GM19351 (cell line): ENCODE measurements at regions not wholly inside any gene's neighbourhood (a gene's known extent, or its start where the extent isn't known, plus 50 kb on each side); places are given as distances from the start of the nearest gene placed in this dataset.

Source experiments
- ATAC-seq: cut with Tn5 transposase; IDR thresholded peaks from one replicate; pipeline ENCODE4 v1.9.1; 2021; ENCODE audit warnings: mild to moderate bottlenecking, moderate library complexity; ENCODE audit not compliant: unreplicated experiment

DNA sequence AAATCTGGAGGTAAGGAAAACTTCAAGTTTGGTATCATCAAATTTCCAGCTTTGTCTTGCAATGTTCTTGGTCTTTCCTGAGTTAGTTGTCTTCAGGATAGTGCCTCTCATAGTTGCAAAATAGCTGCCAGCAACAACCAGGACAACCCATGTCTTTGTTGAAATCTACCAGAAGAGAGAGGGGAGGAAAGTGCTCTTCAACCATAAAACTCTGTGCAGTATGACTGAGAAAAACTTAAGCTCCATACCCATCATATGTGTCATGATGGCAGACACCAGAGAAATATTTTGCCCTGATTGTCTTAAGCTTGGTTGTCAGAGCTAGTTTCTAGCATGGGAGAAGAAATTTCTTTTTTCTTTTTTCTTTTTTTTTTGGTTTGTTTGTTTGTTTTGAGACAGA is 103.3 kb downstream of the SPRY2 start:
- no peak for ATAC-seq

DNA sequence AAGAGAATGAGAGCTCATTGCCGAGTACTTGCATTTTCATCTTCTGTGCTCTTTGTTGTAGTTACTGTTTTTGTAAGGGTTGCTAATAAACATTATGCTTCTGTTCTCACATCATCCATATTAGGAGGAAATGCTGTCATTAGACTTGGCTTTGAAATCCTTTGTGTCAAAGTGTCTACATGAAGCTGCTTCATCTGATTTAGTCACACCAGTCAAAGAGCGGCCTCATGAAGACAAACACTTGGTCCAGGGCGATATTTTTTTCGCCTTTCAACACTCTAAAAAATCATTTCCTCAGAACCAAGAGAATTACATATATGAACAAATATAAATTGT is 105.0 kb downstream of the SPRY2 start:
- no peak for ATAC-seq

DNA sequence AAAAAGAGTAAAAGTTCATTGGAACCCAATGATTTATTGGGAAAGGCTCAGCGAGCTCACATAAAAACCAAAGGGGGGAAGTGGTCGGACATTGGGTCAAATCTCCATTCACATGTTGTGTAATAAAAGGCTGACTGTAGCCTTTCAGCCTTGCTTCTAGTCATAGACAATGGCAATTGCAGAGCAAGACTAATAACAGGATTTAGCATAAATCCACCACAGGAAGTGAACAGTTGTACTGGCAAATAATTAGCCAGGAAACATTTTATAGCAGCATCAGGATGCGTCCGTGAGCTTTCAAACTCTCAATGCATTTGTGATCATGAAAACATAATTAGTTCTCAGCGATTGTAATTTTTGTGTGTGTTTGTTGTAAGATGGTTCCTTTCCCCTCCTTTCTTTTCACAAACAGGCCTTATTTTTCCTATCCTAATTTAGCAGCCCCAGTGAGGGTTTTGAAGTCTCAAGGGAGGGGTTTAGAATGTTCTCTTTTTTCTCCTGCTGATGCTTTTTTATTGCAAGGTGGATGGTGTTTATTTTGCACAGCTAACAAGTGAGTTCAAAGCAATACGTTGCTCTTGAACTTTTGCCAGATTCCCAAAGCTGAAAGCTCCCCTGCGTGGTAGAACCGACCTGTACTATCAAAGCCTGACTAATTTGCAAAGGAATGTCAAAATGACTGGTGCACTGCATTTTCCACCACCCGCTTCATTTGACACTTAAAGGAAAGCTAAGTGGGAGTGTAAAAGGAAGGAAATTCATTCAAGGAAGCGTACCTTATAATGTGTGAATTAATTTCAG is 105.6 kb downstream of the SPRY2 start:
- ATAC-seq, result no peak

DNA sequence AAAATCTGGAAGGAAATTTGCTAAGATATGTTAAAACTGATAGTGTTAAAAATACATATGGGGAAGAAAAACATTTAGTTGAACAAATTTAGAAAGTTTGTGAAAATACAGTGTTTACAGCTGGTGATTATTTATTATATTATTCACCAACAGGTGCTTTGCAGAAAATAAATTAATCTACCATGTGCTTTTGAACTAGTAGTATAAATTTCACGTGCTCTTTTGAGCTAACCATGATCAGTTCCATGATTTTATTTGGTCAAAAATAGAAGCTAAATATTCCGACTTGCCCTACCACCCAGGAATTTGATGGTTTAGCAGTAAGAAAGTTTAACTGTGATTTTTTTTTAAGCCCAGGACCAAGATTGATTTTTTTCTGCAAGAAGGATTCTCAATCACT is 113.3 kb downstream of the SPRY2 start:
- no peak for ATAC-seq

DNA sequence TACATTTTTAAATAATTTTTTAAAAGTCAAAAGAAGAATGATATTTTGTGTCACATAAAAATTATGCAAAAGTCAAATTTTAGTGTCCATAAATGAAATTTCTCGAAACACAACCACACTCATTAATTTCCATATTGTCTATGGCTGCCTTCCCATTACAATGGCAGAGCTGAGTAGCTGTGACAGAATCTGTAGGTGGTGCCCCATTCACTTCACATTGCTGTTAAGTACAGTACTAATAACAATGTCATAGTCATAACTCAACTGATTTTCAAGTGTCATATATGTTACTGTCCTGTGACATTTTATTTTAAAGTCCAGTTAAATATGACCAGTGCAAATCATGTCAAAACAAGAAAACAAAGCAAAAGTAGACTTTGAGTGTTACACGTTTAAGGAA is 114.3 kb downstream of the SPRY2 start:
- ATAC-seq, result no peak

DNA sequence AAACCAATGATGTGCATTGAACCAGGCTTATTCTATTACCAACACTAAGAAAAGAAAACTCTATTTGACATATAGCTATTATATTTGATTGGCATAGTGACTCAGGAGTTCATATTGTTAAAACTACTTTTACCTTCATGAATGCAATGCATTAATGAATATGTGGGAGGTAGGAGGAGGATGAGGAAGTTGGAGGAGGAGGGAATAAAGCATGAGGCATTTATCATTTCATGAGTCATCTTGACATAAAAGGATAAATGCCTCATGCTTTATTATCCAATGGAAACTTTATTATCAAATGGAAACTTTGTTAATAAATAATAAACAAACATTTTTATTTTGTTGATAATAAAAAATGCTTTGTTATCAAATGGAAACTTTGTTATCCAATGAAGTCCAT is 116.5 kb downstream of the SPRY2 start:
- no peak for ATAC-seq

DNA sequence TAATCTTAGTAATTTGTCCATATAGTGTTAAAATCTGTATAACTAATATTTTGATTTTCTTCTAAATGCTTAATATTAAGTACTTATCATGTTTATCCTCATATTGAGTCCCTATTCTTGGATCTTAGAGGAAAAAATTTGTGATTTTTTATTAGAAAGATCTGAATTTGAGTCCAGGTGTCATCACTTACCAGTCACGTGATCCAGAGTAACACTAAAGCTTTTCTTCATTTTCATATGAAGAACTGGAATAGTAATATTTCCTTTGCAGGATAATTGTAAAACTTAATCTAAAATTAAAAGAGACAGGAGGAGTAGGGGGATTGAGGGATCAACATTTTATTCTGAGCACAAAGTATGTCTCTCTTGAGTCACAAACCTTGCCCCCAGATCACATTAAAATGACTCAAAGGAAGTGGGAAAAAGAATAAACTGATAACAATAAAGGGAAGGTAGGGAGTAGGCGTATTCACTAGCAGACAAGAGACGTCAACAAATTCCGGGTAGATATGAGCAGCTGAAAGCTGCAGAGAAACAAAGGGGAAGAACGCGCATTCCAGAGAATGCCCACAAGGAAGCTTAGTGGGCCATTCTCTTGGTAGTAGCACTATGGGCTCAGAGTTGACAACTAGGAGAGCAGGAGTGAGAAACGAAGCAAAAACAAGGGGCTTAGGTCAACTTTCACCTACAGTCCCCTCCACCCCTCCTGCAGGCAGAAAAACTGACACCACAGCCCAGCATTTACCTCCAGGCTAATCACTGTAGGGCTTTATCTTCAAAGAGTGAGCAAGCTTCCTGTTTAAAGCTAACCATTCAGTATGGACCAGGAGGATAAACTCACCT is 123.1 kb downstream of the SPRY2 start:
- ATAC-seq, result no peak

DNA sequence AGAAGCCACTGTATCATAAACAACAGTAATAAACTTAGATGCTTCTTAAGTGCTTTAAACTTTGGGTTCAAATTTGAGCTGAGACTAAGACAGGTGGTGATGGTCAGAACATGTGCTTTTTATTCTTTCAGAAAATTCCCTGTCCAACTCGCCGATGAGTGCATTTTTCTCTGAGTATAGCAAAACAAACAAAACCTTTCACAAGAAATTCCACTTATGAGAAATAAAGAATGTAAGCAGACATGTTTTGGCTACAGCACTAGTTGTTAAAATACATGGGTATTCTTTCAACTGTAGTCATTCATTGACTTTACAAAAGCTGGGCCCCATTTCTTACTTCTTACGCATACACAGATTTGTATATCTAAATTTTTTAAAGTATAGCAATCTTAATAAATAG is 125.6 kb downstream of the SPRY2 start:
- ATAC-seq, result no peak

DNA sequence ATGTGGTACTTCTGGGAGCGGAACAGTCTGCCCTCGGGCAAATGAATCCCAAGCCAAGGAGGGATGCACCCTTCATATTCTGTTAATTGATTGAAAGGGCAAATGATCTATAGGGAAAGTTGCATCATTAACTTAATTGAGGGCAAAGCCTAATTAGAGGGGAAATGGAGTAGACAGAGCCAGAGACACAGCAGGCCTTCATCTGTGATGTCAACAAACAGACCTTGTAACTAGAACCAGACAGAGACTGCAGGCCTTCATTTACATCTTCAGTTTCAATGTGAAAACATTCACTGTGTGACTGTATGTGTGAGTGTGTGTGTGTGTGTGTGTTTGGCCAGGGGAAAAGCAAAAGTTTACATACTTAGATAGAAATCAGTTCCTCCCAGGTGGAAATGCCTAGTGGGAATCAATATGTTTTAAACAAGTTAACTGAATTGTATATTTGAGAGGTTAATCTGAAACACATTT is 126.4 kb downstream of the SPRY2 start:
- no peak for ATAC-seq

DNA sequence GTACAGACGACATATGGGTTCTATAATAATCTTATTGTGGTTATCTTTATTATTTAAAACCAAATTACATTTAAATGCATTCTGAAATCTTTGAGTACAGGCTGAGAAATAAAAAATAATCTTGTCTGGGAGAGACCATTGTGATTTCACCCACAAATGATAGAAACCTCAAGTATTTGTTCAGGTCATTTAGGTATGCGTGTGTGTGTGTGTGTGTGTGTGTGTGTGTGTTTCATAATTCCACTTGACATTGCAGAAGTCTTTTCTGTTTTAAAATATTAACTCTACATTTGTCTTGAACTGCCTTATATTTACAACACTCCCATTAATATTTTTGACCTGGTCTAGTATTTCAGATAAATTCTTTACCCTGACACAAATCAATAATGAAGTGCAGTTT is 126.9 kb downstream of the SPRY2 start:
- ATAC-seq, result no peak

DNA sequence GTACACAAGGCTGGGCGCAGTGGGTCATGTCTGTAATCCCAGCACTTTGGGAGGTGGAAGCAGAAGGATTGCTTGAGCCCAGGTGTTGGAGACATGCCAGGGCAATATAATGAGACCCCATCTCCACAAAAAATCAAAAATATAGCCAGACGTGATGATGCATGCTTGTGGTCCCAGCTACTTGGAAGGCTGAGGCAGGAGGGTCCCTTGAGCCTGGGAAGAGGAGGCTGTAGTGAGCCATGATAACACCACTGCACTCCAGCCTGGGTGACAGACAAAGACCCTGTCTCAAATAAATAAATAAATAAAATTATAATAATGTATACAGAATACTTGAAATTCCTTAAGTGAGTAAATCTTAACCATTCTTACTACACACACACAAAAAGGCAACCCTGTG is 127.7 kb downstream of the SPRY2 start:
- ATAC-seq, result no peak

DNA sequence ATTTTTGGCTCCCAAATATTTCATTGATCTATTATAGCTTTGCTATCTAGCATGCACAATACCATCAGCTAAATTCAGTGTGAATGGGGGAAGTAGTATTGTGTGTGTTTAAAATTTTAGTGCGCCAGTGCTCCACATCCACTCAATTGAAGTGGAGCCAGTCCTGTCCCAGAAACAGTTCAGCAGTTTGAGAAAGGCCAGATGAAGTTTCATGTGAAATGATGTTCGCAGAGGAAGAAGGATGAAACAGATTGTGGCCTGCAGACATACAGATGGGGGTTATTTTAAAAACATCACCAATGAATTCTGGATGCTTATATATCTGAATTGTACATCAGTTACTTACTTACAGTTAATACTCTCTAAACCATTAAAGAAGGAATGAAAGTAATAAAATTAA is 129.4 kb downstream of the SPRY2 start:
- no peak for ATAC-seq

DNA sequence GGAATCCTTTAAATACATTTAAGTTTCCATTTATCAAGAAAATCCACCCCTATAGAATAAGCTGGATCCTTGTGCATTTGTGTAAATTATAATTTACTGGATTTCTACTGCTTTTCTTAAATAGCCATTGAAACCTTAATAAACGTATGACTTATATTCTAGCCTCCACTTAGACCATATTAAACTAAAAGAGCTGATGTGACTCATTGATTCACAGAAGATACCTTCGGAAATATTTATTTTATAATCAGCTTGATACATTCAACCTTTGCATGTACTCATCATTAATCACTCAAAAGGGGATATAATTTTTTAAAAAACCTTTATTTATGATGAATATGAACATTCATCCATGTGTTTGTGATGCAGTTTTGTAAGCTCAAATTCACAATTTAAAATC is 136.3 kb downstream of the SPRY2 start:
- ATAC-seq, result no peak

DNA sequence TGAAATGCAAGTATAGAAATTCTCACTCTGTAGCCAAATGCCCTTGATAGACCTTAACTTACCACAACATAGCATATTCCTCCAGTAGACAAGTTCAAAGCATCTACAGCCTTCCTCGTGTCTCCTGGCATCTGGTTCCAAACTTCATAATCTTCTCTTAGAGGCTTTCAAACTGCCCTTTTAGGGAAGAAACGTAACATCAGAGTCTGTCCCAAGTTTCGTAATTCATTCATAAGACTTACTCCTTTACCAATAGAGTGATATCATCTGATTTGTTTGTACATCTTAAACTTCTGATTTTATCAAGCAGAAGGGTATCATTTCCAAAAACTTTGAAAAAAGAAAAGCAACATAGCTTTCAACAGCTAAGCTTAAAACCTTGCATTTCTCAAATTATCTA is 137.4 kb downstream of the SPRY2 start:
- ATAC-seq, result no peak

DNA sequence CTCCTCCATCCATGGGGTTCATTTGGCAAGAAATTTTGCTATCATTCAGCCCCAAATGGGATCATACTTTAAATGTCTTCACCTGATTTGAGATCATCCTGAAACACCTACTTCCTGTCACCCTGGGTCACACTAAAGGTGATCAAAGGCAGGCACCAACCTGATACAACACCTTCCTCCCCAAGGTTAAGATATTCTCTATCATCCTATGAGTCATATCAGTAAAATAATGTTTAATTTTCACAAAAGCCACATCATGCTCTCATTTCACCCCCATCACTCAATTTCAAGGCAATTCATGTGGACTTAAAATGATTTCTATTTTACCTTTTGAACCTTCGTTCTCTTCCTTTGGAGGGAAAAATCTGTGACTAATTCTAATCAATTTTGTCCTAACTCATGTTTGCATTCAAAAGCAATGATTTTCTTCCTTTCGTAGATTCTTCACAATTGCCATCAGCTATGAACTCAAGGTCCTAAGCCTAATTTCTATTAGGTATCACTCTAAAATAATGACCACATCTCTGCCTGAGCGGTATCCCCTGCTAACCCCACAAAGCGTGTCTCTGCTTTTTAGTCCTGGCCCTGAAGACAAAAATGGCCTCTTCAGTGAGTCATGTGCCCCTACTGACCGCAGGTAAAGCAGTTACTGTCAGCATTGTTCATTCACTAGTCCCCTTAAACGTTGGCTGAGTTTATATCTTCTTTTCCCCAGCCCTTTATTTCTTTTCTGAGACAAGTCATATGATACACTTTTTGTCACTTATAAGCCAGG is 139.0 kb downstream of the SPRY2 start:
- ATAC-seq, result no peak

DNA sequence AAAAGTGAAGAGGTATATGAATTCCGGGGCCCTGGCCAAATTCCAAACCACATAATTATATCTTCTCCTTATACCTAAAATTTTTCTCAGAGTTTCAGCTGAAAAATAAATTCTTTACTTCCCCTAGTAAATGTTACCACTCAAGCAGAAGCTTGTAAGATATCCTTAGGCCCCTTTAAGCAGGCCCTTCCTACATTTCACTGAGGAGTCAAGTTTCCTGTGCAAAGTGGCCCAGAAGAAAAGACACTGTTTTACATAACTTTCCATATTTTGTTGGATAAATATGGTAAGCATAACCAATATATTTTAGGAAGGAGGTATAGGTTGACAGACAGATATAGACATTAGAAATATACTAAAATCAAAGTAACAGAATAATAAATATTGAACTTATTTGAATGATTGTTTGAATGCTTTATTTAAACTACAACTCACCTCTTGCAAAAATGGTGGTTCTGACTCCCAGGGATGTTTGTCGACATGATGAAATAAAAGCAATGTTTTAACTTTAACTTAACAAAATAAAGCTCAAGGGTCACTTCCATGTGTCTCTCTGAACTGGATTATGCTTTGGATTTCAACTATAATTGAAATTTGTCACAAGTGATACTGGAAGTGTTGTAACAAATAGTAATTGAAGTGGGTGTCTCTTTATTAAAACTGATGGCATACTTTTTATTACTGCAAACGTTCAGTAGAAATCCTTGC is 141.2 kb downstream of the SPRY2 start:
- no peak for ATAC-seq

DNA sequence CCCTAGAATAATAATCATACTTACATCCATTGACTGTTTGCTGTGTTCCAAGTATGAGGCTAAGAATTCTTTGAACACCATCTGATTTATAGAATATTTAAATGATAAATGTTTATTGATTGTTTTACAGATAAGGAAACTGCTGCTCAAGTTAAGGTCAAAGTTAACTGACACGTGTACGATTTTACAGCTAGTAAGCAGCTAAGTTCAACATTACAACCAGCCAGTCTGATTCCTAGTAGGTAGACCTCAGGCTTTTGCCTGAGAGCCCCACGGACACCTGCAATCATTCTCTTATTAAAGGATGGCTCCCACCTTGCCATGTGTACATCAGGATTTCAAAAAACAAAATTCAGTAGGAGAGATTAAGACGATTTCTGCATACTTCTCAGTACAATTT is 141.9 kb downstream of the SPRY2 start:
- ATAC-seq, result no peak

DNA sequence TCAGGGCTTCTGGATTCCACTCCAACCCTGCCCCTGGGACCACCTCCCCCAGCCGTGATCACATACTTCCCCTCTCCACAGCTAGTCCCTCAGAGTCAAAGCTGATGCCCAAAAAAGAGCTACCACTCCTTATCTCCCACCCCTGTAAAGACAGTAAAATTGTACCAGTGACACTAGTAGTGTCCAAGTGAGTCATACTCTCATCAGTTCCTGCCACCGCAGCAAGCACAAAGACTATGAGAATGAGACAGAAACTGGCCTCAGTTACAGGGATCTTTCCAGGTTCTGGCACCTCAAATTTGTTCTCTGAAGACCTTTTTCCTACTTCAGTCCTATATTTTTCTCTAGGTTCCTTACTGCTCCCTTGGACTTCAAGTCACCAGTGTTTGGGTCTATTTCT is 144.2 kb downstream of the SPRY2 start:
- ATAC-seq, result no peak

DNA sequence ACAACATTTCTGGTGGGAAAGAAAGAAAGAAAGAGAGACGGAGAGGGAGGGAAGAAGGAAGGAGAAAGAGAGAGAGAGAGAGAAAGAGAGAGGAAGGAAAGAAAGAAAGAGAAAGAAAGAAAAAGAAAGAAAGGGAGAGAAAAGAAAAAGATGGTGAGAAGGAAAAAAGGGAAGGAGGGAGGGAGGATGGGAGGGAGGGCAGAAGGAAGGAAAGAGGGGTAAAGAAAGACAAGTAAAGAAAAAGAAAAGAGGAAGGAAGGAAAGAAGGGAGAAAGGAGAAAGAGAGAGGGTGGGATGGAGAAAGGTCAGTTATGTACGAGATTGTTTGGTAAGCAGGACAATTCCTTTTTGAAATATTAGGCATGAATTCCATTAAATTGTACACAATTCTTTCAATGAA is 145.3 kb downstream of the SPRY2 start:
- ATAC-seq, result no peak

DNA sequence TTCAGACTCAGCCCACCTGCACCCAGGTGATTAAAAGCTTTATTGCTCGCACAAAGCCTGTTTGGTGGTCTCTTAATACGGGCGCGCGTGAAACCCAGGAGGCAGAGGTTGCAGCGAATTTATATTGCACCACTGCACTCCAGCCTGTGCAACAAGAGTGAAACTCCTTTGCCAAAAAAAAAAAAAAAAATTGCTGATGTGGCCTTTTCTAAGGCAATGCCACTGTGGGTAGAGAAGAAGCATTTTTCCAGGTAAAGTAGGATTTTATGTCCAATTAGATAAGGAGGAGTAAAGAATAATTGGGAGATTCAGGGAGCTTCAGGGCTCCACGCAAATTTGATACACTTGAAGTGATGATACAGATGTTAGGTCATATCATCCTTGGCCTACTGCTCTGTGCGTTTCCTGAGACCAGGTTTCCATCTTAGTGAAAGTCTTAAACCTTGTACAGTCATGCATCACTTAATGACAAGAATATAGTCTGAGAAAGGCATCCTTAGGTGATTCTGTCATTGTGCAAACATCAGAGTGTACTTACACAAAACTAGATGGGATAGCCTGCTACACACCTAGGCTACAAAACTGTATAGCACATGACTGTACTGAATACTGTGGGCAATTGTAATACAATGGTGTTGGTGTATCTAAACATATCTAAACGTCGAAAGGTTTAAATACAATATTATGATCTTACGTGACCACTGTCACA is 150.9 kb downstream of the SPRY2 start:
- ATAC-seq, result no peak
